ENCODE measurements at regions not wholly inside any gene's neighbourhood (a gene's known extent, or its start where the extent isn't known, plus 50 kb on each side); places are given as distances from the start of the nearest gene placed in this dataset.
A peak's percentile ranks its signal among the peaks of the same experiment; 100 is the strongest.

GRCh38 chr6:110039981-110040383 lies 61.9 kb downstream of the GPR6 start:
- Histone ChIP-seq H3K4me2 (peak overlapping the region; percentile 75), H3F3A (replicated peaks; ENCODE audit: low read depth) (no peaks in the 10 kb centered on the region), H3K4me1 (ENCODE audit: insufficient read depth) (no peaks in the 10 kb centered on the region), H3K27me3 (ENCODE audit: insufficient read depth) (no peaks in the 10 kb centered on the region), H3K27ac (ENCODE audit: low read depth) (peak overlapping the region; percentile 22; the same call in 1 of the 2 replicates), H3K9me2 (ENCODE audit: insufficient read depth) (no peaks in the 10 kb centered on the region), H2AFZ (peak overlapping the region; percentile 93), H3K79me2 (replicated peaks; ENCODE audit: insufficient read depth) (no peaks in the 10 kb centered on the region), H4K20me1 (replicated peaks; ENCODE audit: insufficient read depth) (no peaks in the 10 kb centered on the region), H3K4me3 (peak overlapping the region; percentile 47), H3K36me3 (ENCODE audit: insufficient read depth) (no peaks in the 10 kb centered on the region)
- Mint-ChIP-seq H3K4me1 (peaks cover 14% of the 10 kb centered on the region; the same call in 2 of the 3 replicates), H3K27ac (peak overlapping the region; percentile 74), H3K9me3 (peaks cover 3% of the 10 kb centered on the region; the same call in 1 of the 3 replicates), H3K36me3 (ENCODE audit: low read depth) (no peaks in the 10 kb centered on the region), H3K27me3 (ENCODE audit: insufficient read depth, low read depth, poor library complexity) (peaks cover 5% of the 10 kb centered on the region), H3K4me3 (peak overlapping the region; percentile 63)
- ATAC-seq (peak; percentile 77), DNase-seq (ENCODE audit: low spot score) (peak; percentile 66)
- TF ChIP-seq ZNF114 (CRISPR knock-in tag; IDR thresholded peaks at IDR 0.05) = no peak
- TF ChIP-seq, protein P1, sequence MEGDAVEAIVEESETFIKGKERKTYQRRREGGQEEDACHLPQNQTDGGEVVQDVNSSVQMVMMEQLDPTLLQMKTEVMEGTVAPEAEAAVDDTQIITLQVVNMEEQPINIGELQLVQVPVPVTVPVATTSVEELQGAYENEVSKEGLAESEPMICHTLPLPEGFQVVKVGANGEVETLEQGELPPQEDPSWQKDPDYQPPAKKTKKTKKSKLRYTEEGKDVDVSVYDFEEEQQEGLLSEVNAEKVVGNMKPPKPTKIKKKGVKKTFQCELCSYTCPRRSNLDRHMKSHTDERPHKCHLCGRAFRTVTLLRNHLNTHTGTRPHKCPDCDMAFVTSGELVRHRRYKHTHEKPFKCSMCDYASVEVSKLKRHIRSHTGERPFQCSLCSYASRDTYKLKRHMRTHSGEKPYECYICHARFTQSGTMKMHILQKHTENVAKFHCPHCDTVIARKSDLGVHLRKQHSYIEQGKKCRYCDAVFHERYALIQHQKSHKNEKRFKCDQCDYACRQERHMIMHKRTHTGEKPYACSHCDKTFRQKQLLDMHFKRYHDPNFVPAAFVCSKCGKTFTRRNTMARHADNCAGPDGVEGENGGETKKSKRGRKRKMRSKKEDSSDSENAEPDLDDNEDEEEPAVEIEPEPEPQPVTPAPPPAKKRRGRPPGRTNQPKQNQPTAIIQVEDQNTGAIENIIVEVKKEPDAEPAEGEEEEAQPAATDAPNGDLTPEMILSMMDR (conservative IDR thresholded peaks at IDR 0.05; ENCODE audit: low read depth in 2 of 2) = peak; percentile 63 to 73

- no peaks in the 10 kb centered on the region for H3K27me3 ChIP-seq (ENCODE audit: insufficient read depth)
- H3K9me2 ChIP-seq (ENCODE audit: insufficient read depth) = no peaks in the 10 kb centered on the region
Observed at GRCh38 chr6:110040716-110041115, 62.6 kb downstream of the GPR6 start.

GRCh38 chr6:110041126-110041525 lies 63.0 kb downstream of the GPR6 start:
- no peak for ATAC-seq
- TF ChIP-seq ZNF114 (CRISPR knock-in tag; IDR thresholded peaks at IDR 0.05) (no peak), EZH2 (IDR thresholded peaks at IDR 0.05; ENCODE audit: low read depth, unreplicated experiment) (no peak), EZH2phosphoT487 (IDR thresholded peaks at IDR 0.05; ENCODE audit: unreplicated experiment) (no peak), JUNB (IDR thresholded peaks at IDR 0.05; ENCODE audit: unreplicated experiment) (no peak), STAT1 (IDR thresholded peaks at IDR 0.05; ENCODE audit: unreplicated experiment) (no peak), NANOG (IDR thresholded peaks at IDR 0.05; ENCODE audit: borderline replicate concordance) (no peak), CREB1 (CRISPR knock-in tag; IDR thresholded peaks at IDR 0.05; ENCODE audit: low read depth) (no peak), ZNF331 (CRISPR knock-in tag; IDR thresholded peaks at IDR 0.05; ENCODE audit: low read depth) (no peak)
- TF ChIP-seq, protein P2, sequence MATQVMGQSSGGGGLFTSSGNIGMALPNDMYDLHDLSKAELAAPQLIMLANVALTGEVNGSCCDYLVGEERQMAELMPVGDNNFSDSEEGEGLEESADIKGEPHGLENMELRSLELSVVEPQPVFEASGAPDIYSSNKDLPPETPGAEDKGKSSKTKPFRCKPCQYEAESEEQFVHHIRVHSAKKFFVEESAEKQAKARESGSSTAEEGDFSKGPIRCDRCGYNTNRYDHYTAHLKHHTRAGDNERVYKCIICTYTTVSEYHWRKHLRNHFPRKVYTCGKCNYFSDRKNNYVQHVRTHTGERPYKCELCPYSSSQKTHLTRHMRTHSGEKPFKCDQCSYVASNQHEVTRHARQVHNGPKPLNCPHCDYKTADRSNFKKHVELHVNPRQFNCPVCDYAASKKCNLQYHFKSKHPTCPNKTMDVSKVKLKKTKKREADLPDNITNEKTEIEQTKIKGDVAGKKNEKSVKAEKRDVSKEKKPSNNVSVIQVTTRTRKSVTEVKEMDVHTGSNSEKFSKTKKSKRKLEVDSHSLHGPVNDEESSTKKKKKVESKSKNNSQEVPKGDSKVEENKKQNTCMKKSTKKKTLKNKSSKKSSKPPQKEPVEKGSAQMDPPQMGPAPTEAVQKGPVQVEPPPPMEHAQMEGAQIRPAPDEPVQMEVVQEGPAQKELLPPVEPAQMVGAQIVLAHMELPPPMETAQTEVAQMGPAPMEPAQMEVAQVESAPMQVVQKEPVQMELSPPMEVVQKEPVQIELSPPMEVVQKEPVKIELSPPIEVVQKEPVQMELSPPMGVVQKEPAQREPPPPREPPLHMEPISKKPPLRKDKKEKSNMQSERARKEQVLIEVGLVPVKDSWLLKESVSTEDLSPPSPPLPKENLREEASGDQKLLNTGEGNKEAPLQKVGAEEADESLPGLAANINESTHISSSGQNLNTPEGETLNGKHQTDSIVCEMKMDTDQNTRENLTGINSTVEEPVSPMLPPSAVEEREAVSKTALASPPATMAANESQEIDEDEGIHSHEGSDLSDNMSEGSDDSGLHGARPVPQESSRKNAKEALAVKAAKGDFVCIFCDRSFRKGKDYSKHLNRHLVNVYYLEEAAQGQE (IDR thresholded peaks at IDR 0.05; ENCODE audit: unreplicated experiment) = no peak

More at GRCh38 chr6:110040716-110041115, 62.6 kb downstream of the GPR6 start:
- Histone ChIP-seq H3K36me3 (ENCODE audit: insufficient read depth) (no peaks in the 10 kb centered on the region), H3K4me3 (no peak overlapping the region), H4K20me1 (replicated peaks; ENCODE audit: insufficient read depth) (no peaks in the 10 kb centered on the region), H3K27ac (ENCODE audit: low read depth) (no peak overlapping the region), H3K4me1 (ENCODE audit: insufficient read depth) (no peaks in the 10 kb centered on the region), H2AFZ (0 out of 2 replicates have a peak overlapping the region, but pooled peaks have one; percentile 93), H3K79me2 (replicated peaks; ENCODE audit: insufficient read depth) (no peaks in the 10 kb centered on the region), H3K4me2 (no peak overlapping the region), H3F3A (replicated peaks; ENCODE audit: low read depth) (no peaks in the 10 kb centered on the region)
- DNase-seq (ENCODE audit: low spot score) (no peak), ATAC-seq (no peak)
- Mint-ChIP-seq H3K4me3 (no peak overlapping the region), H3K36me3 (ENCODE audit: low read depth) (no peaks in the 10 kb centered on the region), H3K9me3 (peaks cover 6% of the 10 kb centered on the region; the same call in 1 of the 3 replicates), H3K4me1 (peaks cover 14% of the 10 kb centered on the region; the same call in 2 of the 3 replicates), H3K27ac (no peak overlapping the region), H3K27me3 (ENCODE audit: insufficient read depth, low read depth, poor library complexity) (peaks cover 5% of the 10 kb centered on the region)
- TF ChIP-seq EZH2 (IDR thresholded peaks at IDR 0.05; ENCODE audit: low read depth, unreplicated experiment) (no peak), POLR2AphosphoS5 (IDR thresholded peaks at IDR 0.05; ENCODE audit: low read depth) (no peak), CREB1 (CRISPR knock-in tag; IDR thresholded peaks at IDR 0.05; ENCODE audit: low read depth) (no peak)
- TF ChIP-seq, protein P1 (conservative IDR thresholded peaks at IDR 0.05; ENCODE audit: low read depth in 2 of 2) = no peak

More at GRCh38 chr6:110041126-110041525, 63.0 kb downstream of the GPR6 start:
- Histone ChIP-seq H3K4me1 (ENCODE audit: insufficient read depth) (no peaks in the 10 kb centered on the region), H3F3A (replicated peaks; ENCODE audit: low read depth) (no peaks in the 10 kb centered on the region), H3K36me3 (ENCODE audit: insufficient read depth) (no peaks in the 10 kb centered on the region; the same call in 1 of the 2 replicates), H3K4me2 (no peak overlapping the region), H3K27me3 (ENCODE audit: insufficient read depth) (no peaks in the 10 kb centered on the region), H3K4me3 (no peak overlapping the region), H3K9me2 (ENCODE audit: insufficient read depth) (no peaks in the 10 kb centered on the region), H3K79me2 (replicated peaks; ENCODE audit: insufficient read depth) (no peaks in the 10 kb centered on the region), H2AFZ (no peak overlapping the region), H4K20me1 (replicated peaks; ENCODE audit: insufficient read depth) (no peaks in the 10 kb centered on the region), H3K27ac (ENCODE audit: low read depth) (no peak overlapping the region)
- Mint-ChIP-seq H3K36me3 (ENCODE audit: low read depth) (no peaks in the 10 kb centered on the region), H3K4me3 (no peak overlapping the region), H3K27me3 (ENCODE audit: insufficient read depth, low read depth, poor library complexity) (peaks cover 5% of the 10 kb centered on the region), H3K27ac (no peak overlapping the region), H3K9me3 (peaks cover 9% of the 10 kb centered on the region; the same call in 1 of the 3 replicates), H3K4me1 (peaks cover 14% of the 10 kb centered on the region; the same call in 2 of the 3 replicates)
- DNase-seq (ENCODE audit: low spot score) = no peak

All from GM23338 (cell line).